ENCODE measurements at regions not wholly inside any gene's neighbourhood (a gene's known extent, or its start where the extent isn't known, plus 50 kb on each side); places are given as distances from the start of the nearest gene placed in this dataset.
A peak's percentile ranks its signal among the peaks of the same experiment; 100 is the strongest.

GRCh38 chr12:111103583-111103982 lies 183.2 kb upstream of the MYL2 start:
- TF ChIP-seq, protein P1, sequence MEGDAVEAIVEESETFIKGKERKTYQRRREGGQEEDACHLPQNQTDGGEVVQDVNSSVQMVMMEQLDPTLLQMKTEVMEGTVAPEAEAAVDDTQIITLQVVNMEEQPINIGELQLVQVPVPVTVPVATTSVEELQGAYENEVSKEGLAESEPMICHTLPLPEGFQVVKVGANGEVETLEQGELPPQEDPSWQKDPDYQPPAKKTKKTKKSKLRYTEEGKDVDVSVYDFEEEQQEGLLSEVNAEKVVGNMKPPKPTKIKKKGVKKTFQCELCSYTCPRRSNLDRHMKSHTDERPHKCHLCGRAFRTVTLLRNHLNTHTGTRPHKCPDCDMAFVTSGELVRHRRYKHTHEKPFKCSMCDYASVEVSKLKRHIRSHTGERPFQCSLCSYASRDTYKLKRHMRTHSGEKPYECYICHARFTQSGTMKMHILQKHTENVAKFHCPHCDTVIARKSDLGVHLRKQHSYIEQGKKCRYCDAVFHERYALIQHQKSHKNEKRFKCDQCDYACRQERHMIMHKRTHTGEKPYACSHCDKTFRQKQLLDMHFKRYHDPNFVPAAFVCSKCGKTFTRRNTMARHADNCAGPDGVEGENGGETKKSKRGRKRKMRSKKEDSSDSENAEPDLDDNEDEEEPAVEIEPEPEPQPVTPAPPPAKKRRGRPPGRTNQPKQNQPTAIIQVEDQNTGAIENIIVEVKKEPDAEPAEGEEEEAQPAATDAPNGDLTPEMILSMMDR (IDR thresholded peaks at IDR 0.05; ENCODE audit: low read length): no peak
- TF ChIP-seq EZH2phosphoT487 (IDR thresholded peaks at IDR 0.05; ENCODE audit: low read length): no peak
- no peak for TF ChIP-seq EZH2 (optimal IDR thresholded peaks at IDR 0.05; ENCODE audit: low read depth, low read length)
- Histone ChIP-seq H3K79me2 (ENCODE audit: low read length) (no peaks in the 10 kb centered on the region), H4K20me1 (ENCODE audit: insufficient read depth, low read length) (no peaks in the 10 kb centered on the region), H3K27ac (ENCODE audit: low read length) (no peak overlapping the region), H3K36me3 (replicated peaks; ENCODE audit: insufficient read depth, low read length) (no peaks in the 10 kb centered on the region), H3K9me2 (replicated peaks; ENCODE audit: insufficient read depth, low read length) (no peaks in the 10 kb centered on the region), H2AFZ (ENCODE audit: low read length) (no peak overlapping the region), H3K27me3 (replicated peaks; ENCODE audit: insufficient read depth, low read length) (no peaks in the 10 kb centered on the region), H3K4me1 (ENCODE audit: low read length) (no peaks in the 10 kb centered on the region), H3K9ac (ENCODE audit: low read length) (no peak overlapping the region), H3K4me3 (ENCODE audit: low read length) (no peak overlapping the region), H3F3A (ENCODE audit: insufficient read depth, low read length) (no peaks in the 10 kb centered on the region), H3K4me2 (ENCODE audit: low read depth, low read length) (no peak overlapping the region), H3K9me3 (replicated peaks; ENCODE audit: insufficient read depth, low read length) (no peaks in the 10 kb centered on the region)
- DNase-seq: no peak

- no peaks in the 10 kb centered on the region for H3K36me3 ChIP-seq (replicated peaks; ENCODE audit: insufficient read depth, low read length)
- H3K4me1 ChIP-seq (ENCODE audit: low read length): no peaks in the 10 kb centered on the region
- H3K4me3 ChIP-seq (ENCODE audit: low read length): no peak overlapping the region
- no peak overlapping the region for H3K9ac ChIP-seq (ENCODE audit: low read length)
- H4K20me1 ChIP-seq (ENCODE audit: insufficient read depth, low read length): no peaks in the 10 kb centered on the region
- H3K9me3 ChIP-seq (replicated peaks; ENCODE audit: insufficient read depth, low read length): no peaks in the 10 kb centered on the region
- H3K79me2 ChIP-seq (ENCODE audit: low read length): no peaks in the 10 kb centered on the region
- no peak overlapping the region for H3K4me2 ChIP-seq (ENCODE audit: low read depth, low read length)
- no peak overlapping the region for H2AFZ ChIP-seq (ENCODE audit: low read length)
- H3K9me2 ChIP-seq (replicated peaks; ENCODE audit: insufficient read depth, low read length): no peaks in the 10 kb centered on the region
- H3K27me3 ChIP-seq (replicated peaks; ENCODE audit: insufficient read depth, low read length): no peaks in the 10 kb centered on the region
- peak; percentile 19 for DNase-seq
- H3F3A ChIP-seq (ENCODE audit: insufficient read depth, low read length): no peaks in the 10 kb centered on the region
- TF ChIP-seq, protein P1 (IDR thresholded peaks at IDR 0.05; ENCODE audit: low read length): no peak
- TF ChIP-seq EZH2 (optimal IDR thresholded peaks at IDR 0.05; ENCODE audit: low read depth, low read length) (no peak), EZH2phosphoT487 (IDR thresholded peaks at IDR 0.05; ENCODE audit: low read length) (no peak)
- no peak overlapping the region for H3K27ac ChIP-seq (ENCODE audit: low read length)
Observed at GRCh38 chr12:111102102-111102739, 181.8 kb upstream of the MYL2 start.

GRCh38 chr12:111101003-111101402 lies 180.6 kb upstream of the MYL2 start:
- H3K27me3 ChIP-seq (replicated peaks; ENCODE audit: insufficient read depth, low read length): no peaks in the 10 kb centered on the region
- H4K20me1 ChIP-seq (ENCODE audit: insufficient read depth, low read length): no peaks in the 10 kb centered on the region
- H2AFZ ChIP-seq (ENCODE audit: low read length): no peak overlapping the region
- no peaks in the 10 kb centered on the region for H3K4me1 ChIP-seq (ENCODE audit: low read length)
- no peak overlapping the region for H3K27ac ChIP-seq (ENCODE audit: low read length)
- H3K9ac ChIP-seq (ENCODE audit: low read length): no peak overlapping the region
- no peak for TF ChIP-seq EZH2 (optimal IDR thresholded peaks at IDR 0.05; ENCODE audit: low read depth, low read length)
- TF ChIP-seq, protein P1 (IDR thresholded peaks at IDR 0.05; ENCODE audit: low read length): no peak
- TF ChIP-seq EZH2phosphoT487 (IDR thresholded peaks at IDR 0.05; ENCODE audit: low read length): no peak
- no peaks in the 10 kb centered on the region for H3F3A ChIP-seq (ENCODE audit: insufficient read depth, low read length)
- H3K4me3 ChIP-seq (ENCODE audit: low read length): no peak overlapping the region
- H3K4me2 ChIP-seq (ENCODE audit: low read depth, low read length): no peak overlapping the region
- H3K9me2 ChIP-seq (replicated peaks; ENCODE audit: insufficient read depth, low read length): no peaks in the 10 kb centered on the region
- H3K9me3 ChIP-seq (replicated peaks; ENCODE audit: insufficient read depth, low read length): no peaks in the 10 kb centered on the region
- H3K79me2 ChIP-seq (ENCODE audit: low read length): no peaks in the 10 kb centered on the region
- H3K36me3 ChIP-seq (replicated peaks; ENCODE audit: insufficient read depth, low read length): no peaks in the 10 kb centered on the region
- DNase-seq: no peak

Measured in MM.1S (cell line).